ENCODE measurements at regions not wholly inside any gene's neighbourhood (a gene's known extent, or its start where the extent isn't known, plus 50 kb on each side); places are given as distances from the start of the nearest gene placed in this dataset.

- POLR2A ChIA-PET = no interaction called here
- no peak for TF ChIP-seq CTCF (IDR thresholded peaks at IDR 0.05; ENCODE audit: unreplicated experiment)
- intact Hi-C loops (cut with micrococcal nuclease) = no loop called here
- peaks cover 6% of the 10 kb centered on the region for H3K4me1 Mint-ChIP-seq (ENCODE audit: insufficient read depth, unreplicated experiment)
- H3K4me3 Mint-ChIP-seq (ENCODE audit: unreplicated experiment) = no peak overlapping the region
- no peaks in the 10 kb centered on the region for H3K36me3 Mint-ChIP-seq (ENCODE audit: insufficient read depth, unreplicated experiment)
- CTCF ChIA-PET = no interaction called here
- H3K9me3 Mint-ChIP-seq (ENCODE audit: unreplicated experiment) = no peaks in the 10 kb centered on the region
- H3K27me3 Mint-ChIP-seq (ENCODE audit: insufficient read depth, unreplicated experiment) = no peaks in the 10 kb centered on the region
- no peak overlapping the region for H3K27ac Mint-ChIP-seq (ENCODE audit: low read depth, unreplicated experiment)
- no TSS peak for BruUV-seq (replicated peaks)
- peak; percentile 17 for DNase-seq (ENCODE audit: unreplicated experiment)
Observed at GRCh38 chr6:141103246-141103645, 1029.5 kb upstream of the GJE1 start.

DNA sequence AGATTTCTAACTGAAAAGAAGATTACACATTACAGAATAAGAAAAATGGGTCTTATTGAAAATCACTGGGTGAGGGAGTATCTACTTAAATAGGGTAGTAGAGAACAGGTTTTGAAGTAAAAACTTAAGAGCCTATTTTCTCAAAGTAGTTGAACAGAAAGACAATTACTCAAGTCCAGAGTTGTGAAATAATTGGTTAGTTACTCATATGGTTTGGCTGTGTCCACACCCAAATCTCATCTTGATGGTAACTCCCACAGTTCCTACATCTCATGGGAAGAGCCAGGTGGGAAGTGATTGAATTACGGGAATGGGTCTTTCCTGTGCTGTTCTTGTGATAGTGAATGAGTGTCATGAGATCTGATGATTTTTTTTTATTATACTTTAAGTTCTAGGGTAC is 1035.3 kb upstream of the GJE1 start:
- Mint-ChIP-seq H3K36me3 (ENCODE audit: insufficient read depth, unreplicated experiment) (no peaks in the 10 kb centered on the region), H3K4me1 (ENCODE audit: insufficient read depth, unreplicated experiment) (no peaks in the 10 kb centered on the region), H3K4me3 (ENCODE audit: unreplicated experiment) (no peak overlapping the region), H3K27me3 (ENCODE audit: insufficient read depth, unreplicated experiment) (no peaks in the 10 kb centered on the region), H3K27ac (ENCODE audit: low read depth, unreplicated experiment) (peak overlapping the region; percentile 67), H3K9me3 (ENCODE audit: unreplicated experiment) (peaks cover 8% of the 10 kb centered on the region)
- BruUV-seq (replicated peaks) = no TSS peak
- peak; percentile 30 for DNase-seq (ENCODE audit: unreplicated experiment)
- TF ChIP-seq CTCF (IDR thresholded peaks at IDR 0.05; ENCODE audit: unreplicated experiment) = no peak
- CTCF ChIA-PET = no interaction called here
- POLR2A ChIA-PET = no interaction called here
- intact Hi-C loops (cut with micrococcal nuclease) = no loop called here

DNA sequence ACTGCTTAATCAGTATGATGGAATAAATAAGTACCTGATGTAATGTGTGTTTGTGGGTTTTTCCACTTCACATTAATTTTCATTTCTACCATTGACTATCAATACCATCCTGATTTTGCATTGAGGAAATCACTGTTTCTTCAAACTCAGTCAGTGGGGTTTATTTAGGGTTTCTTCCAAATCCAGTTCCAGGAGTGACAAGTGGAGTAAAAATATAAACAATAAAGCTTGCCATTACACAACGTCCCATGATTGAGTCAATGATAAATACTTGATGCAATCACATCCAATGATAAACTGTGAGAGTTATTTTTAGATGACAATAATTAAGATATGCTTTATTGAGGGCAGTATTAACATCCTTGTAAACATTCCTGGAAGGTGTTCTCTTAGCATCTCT is 1037.4 kb upstream of the GJE1 start:
- no TSS peak for BruUV-seq (replicated peaks)
- ChIA-PET POLR2A (interaction anchor here (0.6 kb wide), 1 partner anchor 66 kb away, joined by 3 read pairs; no protein-coding TSS in a partner anchor), CTCF (no interaction called here)
- no peak for DNase-seq (ENCODE audit: unreplicated experiment)
- no peak overlapping the region for H3K27ac Mint-ChIP-seq (ENCODE audit: low read depth, unreplicated experiment)
- no peaks in the 10 kb centered on the region for H3K4me1 Mint-ChIP-seq (ENCODE audit: insufficient read depth, unreplicated experiment)
- H3K4me3 Mint-ChIP-seq (ENCODE audit: unreplicated experiment) = no peak overlapping the region
- no peaks in the 10 kb centered on the region for H3K36me3 Mint-ChIP-seq (ENCODE audit: insufficient read depth, unreplicated experiment)
- no peaks in the 10 kb centered on the region for H3K27me3 Mint-ChIP-seq (ENCODE audit: insufficient read depth, unreplicated experiment)
- intact Hi-C loops (cut with micrococcal nuclease) = no loop called here
- no peak for TF ChIP-seq CTCF (IDR thresholded peaks at IDR 0.05; ENCODE audit: unreplicated experiment)
- peaks cover 8% of the 10 kb centered on the region for H3K9me3 Mint-ChIP-seq (ENCODE audit: unreplicated experiment)

- H3K4me3 Mint-ChIP-seq (ENCODE audit: unreplicated experiment) = no peak overlapping the region
- POLR2A ChIA-PET = interaction anchor here (1.0 kb wide), 1 partner anchor 11 kb away, joined by 3 read pairs; no protein-coding TSS in a partner anchor
- no peaks in the 10 kb centered on the region for H3K27me3 Mint-ChIP-seq (ENCODE audit: insufficient read depth, unreplicated experiment)
Observed at GRCh38 chr6:141088171-141088570, 1044.6 kb upstream of the GJE1 start.

More at GRCh38 chr6:141088171-141088570, 1044.6 kb upstream of the GJE1 start:
- CTCF ChIA-PET = interaction anchor here (0.6 kb wide), 1 partner anchor 266 kb away, joined by 3 read pairs; no protein-coding TSS in a partner anchor
- BruUV-seq (replicated peaks) = no TSS peak
- H3K4me1 Mint-ChIP-seq (ENCODE audit: insufficient read depth, unreplicated experiment) = no peaks in the 10 kb centered on the region
- H3K36me3 Mint-ChIP-seq (ENCODE audit: insufficient read depth, unreplicated experiment) = no peaks in the 10 kb centered on the region
- TF ChIP-seq CTCF (IDR thresholded peaks at IDR 0.05; ENCODE audit: unreplicated experiment) = no peak
- no peak overlapping the region for H3K27ac Mint-ChIP-seq (ENCODE audit: low read depth, unreplicated experiment)
- no peaks in the 10 kb centered on the region for H3K9me3 Mint-ChIP-seq (ENCODE audit: unreplicated experiment)
- intact Hi-C loops (cut with micrococcal nuclease) = no loop called here
- no peak for DNase-seq (ENCODE audit: unreplicated experiment)

All from MCF 10A (cell line).